ENCODE measurements at regions not wholly inside any gene's neighbourhood (a gene's known extent, or its start where the extent isn't known, plus 50 kb on each side); places are given as distances from the start of the nearest gene placed in this dataset.

GRCh38 chr3:59601486-59601885 is 551.7 kb upstream of the CFAP20DC start (continued):
- TF ChIP-seq HNF4A (conservative IDR thresholded peaks at IDR 0.05) (no peak), CTCF (IDR thresholded peaks at IDR 0.05; ENCODE audit: low read depth, low read length, missing input control) (no peak), ATF3 (IDR thresholded peaks at IDR 0.05) (no peak), NR2F2 (IDR thresholded peaks at IDR 0.05) (no peak), TAF1 (conservative IDR thresholded peaks at IDR 0.05) (no peak)

- TF ChIP-seq NR2F2 (IDR thresholded peaks at IDR 0.05): no peak
- Histone ChIP-seq H3K36me3 (ENCODE audit: control insufficient read depth in 4 of 4, insufficient read depth in 3 of 4, low read depth in 1 of 4, low read length in 3 of 4) (no peaks in the 10 kb centered on the region), H3K27ac (ENCODE audit: low read depth in 1 of 2, low read length in 2 of 2) (no peak overlapping the region), H3K27me3 (ENCODE audit: control insufficient read depth in 4 of 4, insufficient read depth in 4 of 4, low read length in 3 of 4) (no peaks in the 10 kb centered on the region), H3K4me3 (ENCODE audit: low read depth in 1 of 3, low read length in 3 of 3) (no peak overlapping the region), H3K9ac (ENCODE audit: low read depth in 1 of 2, low read length in 2 of 2) (no peak overlapping the region), H3K9me3 (ENCODE audit: control insufficient read depth in 4 of 4, low read length in 3 of 4) (no peaks in the 10 kb centered on the region), H3K4me1 (ENCODE audit: control insufficient read depth in 4 of 4, insufficient read depth in 4 of 4, low read length in 3 of 4) (no peaks in the 10 kb centered on the region)
- WGBS: 87% methylated on average over 2 of the region's 2 CpGs
- DNase-seq (ENCODE audit: low spot score): no peak
These were observed 550.8 kb upstream of the CFAP20DC start for GRCh38 chr3:59600631-59601030.

GRCh38 chr3:59596741-59597140 is 546.9 kb upstream of the CFAP20DC start:
- H3K27ac ChIP-seq (ENCODE audit: low read depth in 1 of 2, low read length in 2 of 2): no peak overlapping the region
- no peak overlapping the region for H3K4me3 ChIP-seq (ENCODE audit: low read depth in 1 of 3, low read length in 3 of 3)
- no peaks in the 10 kb centered on the region for H3K36me3 ChIP-seq (ENCODE audit: control insufficient read depth in 4 of 4, insufficient read depth in 3 of 4, low read depth in 1 of 4, low read length in 3 of 4)
- TF ChIP-seq REST (IDR thresholded peaks at IDR 0.05) (no peak), GABPA (IDR thresholded peaks at IDR 0.05 in 1 of 2, conservative IDR thresholded peaks at IDR 0.05 in 1 of 2) (no peak), RXRA (IDR thresholded peaks at IDR 0.05) (no peak), ZBTB33 (IDR thresholded peaks at IDR 0.05) (no peak), RAD21 (IDR thresholded peaks at IDR 0.05) (no peak), CTCF (IDR thresholded peaks at IDR 0.05; ENCODE audit: low read depth, low read length, missing input control) (no peak), JUND (IDR thresholded peaks at IDR 0.05) (no peak), EGR1 (IDR thresholded peaks at IDR 0.05; ENCODE audit: low read depth in 2 of 2) (no peak), ATF3 (IDR thresholded peaks at IDR 0.05) (no peak), NR2F2 (IDR thresholded peaks at IDR 0.05) (no peak), MAX (IDR thresholded peaks at IDR 0.05) (no peak), TAF1 (conservative IDR thresholded peaks at IDR 0.05) (no peak), FOXA2 (IDR thresholded peaks at IDR 0.05) (no peak), SP1 (IDR thresholded peaks at IDR 0.05) (no peak), YY1 (IDR thresholded peaks at IDR 0.05) (no peak), HNF4A (conservative IDR thresholded peaks at IDR 0.05) (no peak), FOXA1 (IDR thresholded peaks at IDR 0.05) (no peak)
- 42% methylated on average over 1 of the region's 1 CpG for WGBS
- no peaks in the 10 kb centered on the region for H3K27me3 ChIP-seq (ENCODE audit: control insufficient read depth in 4 of 4, insufficient read depth in 4 of 4, low read length in 3 of 4)
- H3K4me1 ChIP-seq (ENCODE audit: control insufficient read depth in 4 of 4, insufficient read depth in 4 of 4, low read length in 3 of 4): no peaks in the 10 kb centered on the region
- H3K9me3 ChIP-seq (ENCODE audit: control insufficient read depth in 4 of 4, low read length in 3 of 4): no peaks in the 10 kb centered on the region
- no peak overlapping the region for H3K9ac ChIP-seq (ENCODE audit: low read depth in 1 of 2, low read length in 2 of 2)
- no peak for DNase-seq (ENCODE audit: low spot score)
